Natural killer cell treated with Interleukin-12 subunit alpha and Interleukin-12 subunit beta and Interleukin-15 and Interleukin-18, amount 100 ng/mL, for 72 hours (primary cell): ENCODE measurements at regions not wholly inside any gene's neighbourhood (a gene's known extent, or its start where the extent isn't known, plus 50 kb on each side); places are given as distances from the start of the nearest gene placed in this dataset.

ENCODE experiments used
- ATAC-seq, 2 donors: fragments of 150-1000 bp; cut with Tn5 transposase in 1 of 2; sonication (Bioruptor Pico), chemical (Tn5 transposase) in 1 of 2; 2 replicates each; pipeline ENCODE4 v1.10.0; 2021
- DNase-seq: peaks from one replicate; pipeline ENCODE4 v3.0.0; 2022; ENCODE audit warnings: low spot score
- H3K27ac Mint-ChIP-seq, 2 donors: 1 replicate in 1 of 2; 2 replicates in 1 of 2; pipeline ENCODE4 v1.8.0; 2022; ENCODE audit warnings: mixed read lengths in 2 of 2, mild to moderate bottlenecking in 1 of 2, moderate library complexity in 1 of 2
- H3K27me3 Mint-ChIP-seq, 2 donors: 1 replicate in 1 of 2; 2 replicates in 1 of 2; pipeline ENCODE4 v1.8.0; 2022; ENCODE audit warnings: mixed read lengths in 2 of 2
- H3K36me3 Mint-ChIP-seq: one replicate; pipeline ENCODE4 v1.8.0; 2022; ENCODE audit warnings: mixed read lengths
- H3K4me1 Mint-ChIP-seq, 2 donors: 1 replicate in 1 of 2; 2 replicates in 1 of 2; pipeline ENCODE4 v1.8.0; 2022; ENCODE audit warnings: low read depth in 2 of 2, mixed read lengths in 2 of 2, mild to moderate bottlenecking in 1 of 2
- H3K4me3 Mint-ChIP-seq: one replicate; pipeline ENCODE4 v1.8.0; 2022; ENCODE audit warnings: mixed read lengths
- H3K9me3 Mint-ChIP-seq: 2 replicates; pipeline ENCODE4 v1.8.0; 2022; ENCODE audit warnings: mixed read lengths

- Mint-ChIP-seq H3K36me3 (peaks cover 41% of the 10 kb centered on the region), H3K27ac (peak overlapping the region; percentile 56 to 82), H3K4me3 (peak overlapping the region; percentile 55), H3K4me1 (peaks cover 34 to 39% of the 10 kb centered on the region in 2 donors), H3K9me3 (peaks cover 20% of the 10 kb centered on the region), H3K27me3 (no peaks in the 10 kb centered on the region)
- DNase-seq = no peak
- ATAC-seq = peak in 1 of 2 donors; percentile 72
Measured at GRCh38 chr2:144310889-144311608, 208.9 kb downstream of the ZEB2 start.

DNA sequence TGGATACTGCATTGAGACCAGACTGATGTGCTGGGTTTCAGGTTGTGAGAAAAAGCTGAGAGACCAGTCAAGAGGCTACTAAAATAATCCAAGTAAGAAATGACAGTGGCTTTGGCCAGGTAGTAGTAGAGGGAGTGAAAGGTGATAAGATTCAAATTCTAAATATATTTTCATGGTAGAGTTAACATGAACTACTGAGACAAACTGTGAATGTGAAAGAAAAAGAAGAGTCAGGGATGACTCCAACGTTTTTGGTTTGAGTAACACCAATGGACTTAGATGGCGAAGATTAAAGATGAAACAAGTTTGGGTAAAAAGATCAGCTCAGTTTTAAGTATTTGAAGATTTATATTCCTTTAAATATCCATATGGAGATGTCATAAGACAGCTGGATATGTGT lies 209.4 kb downstream of the ZEB2 start:
- Mint-ChIP-seq H3K36me3 (peaks cover 40% of the 10 kb centered on the region), H3K27ac (peak overlapping the region; percentile 56 to 82), H3K9me3 (peaks cover 20% of the 10 kb centered on the region), H3K4me3 (peak overlapping the region; percentile 49), H3K27me3 (no peaks in the 10 kb centered on the region), H3K4me1 (peaks cover 30 to 38% of the 10 kb centered on the region in 2 donors)
- ATAC-seq = peak in 1 of 2 donors; percentile 75
- no peak for DNase-seq

- Mint-ChIP-seq H3K36me3 (peaks cover 39% of the 10 kb centered on the region), H3K27me3 (no peaks in the 10 kb centered on the region), H3K27ac (no peak overlapping the region), H3K4me1 (peaks cover 39 to 53% of the 10 kb centered on the region in 2 donors), H3K4me3 (no peak overlapping the region), H3K9me3 (peaks cover 19% of the 10 kb centered on the region)
- DNase-seq (no peak), ATAC-seq (no peak)
Measured at GRCh38 chr2:144307711-144308110, 212.2 kb downstream of the ZEB2 start.

GRCh38 chr2:144304202-144304601 lies 215.7 kb downstream of the ZEB2 start:
- H3K4me3 Mint-ChIP-seq = peak overlapping the region; percentile 55
- peaks cover 6% of the 10 kb centered on the region for H3K9me3 Mint-ChIP-seq
- H3K27me3 Mint-ChIP-seq = no peaks in the 10 kb centered on the region
- H3K27ac Mint-ChIP-seq = peak overlapping the region; percentile 23 to 42
- peaks cover 13% of the 10 kb centered on the region for H3K36me3 Mint-ChIP-seq
- DNase-seq = no peak
- H3K4me1 Mint-ChIP-seq = peaks cover 18 to 26% of the 10 kb centered on the region in 2 donors
- peak in 1 of 2 donors; percentile 66 for ATAC-seq

DNA sequence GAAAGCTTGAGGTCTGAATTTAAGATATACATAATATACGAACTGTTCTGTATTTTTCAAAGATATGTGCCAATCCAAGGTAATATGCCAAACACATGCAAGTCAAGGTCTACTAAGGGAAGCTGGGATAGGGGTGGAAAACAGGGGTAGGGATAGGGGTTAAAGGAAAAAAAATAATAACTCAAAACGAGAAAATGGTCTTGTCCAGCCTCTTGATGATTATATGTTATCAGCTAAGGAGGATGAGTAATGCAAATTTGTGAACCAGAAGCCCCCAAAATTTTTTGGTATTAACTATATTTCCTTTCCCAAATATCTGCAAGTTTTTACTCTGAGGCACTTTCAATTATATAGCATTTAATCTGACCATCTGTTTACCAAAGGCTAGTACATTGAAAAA lies 219.3 kb downstream of the ZEB2 start:
- peaks cover 7% of the 10 kb centered on the region for H3K36me3 Mint-ChIP-seq
- ATAC-seq (no peak), DNase-seq (no peak)
- peaks cover 6% of the 10 kb centered on the region for H3K9me3 Mint-ChIP-seq
- H3K4me3 Mint-ChIP-seq = no peak overlapping the region
- H3K4me1 Mint-ChIP-seq = peaks cover 16 to 23% of the 10 kb centered on the region in 2 donors
- no peaks in the 10 kb centered on the region for H3K27me3 Mint-ChIP-seq
- H3K27ac Mint-ChIP-seq = no peak overlapping the region

DNA sequence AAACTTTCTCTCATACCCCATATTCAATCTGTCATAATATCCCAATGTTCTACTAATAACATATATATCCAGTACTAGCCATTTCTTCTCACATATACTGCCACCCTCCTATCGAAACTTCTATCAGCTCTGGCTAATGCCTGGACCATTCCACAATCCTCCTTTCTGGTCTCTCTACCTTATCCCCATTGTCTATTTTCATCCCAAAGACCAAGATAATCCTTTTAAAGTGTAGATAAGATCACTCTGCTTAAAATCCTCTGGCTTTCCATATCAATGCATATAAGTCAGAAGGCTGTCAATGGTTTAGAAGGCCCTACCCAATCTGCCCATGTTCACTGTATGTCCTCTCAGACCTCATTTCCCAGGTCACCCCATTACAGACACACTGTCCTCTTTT lies 229.6 kb downstream of the ZEB2 start:
- Mint-ChIP-seq H3K4me3 (no peak overlapping the region), H3K27ac (peak overlapping the region in 1 of 2 donors; percentile 28), H3K27me3 (no peaks in the 10 kb centered on the region), H3K9me3 (peaks cover 6% of the 10 kb centered on the region), H3K36me3 (peaks cover 4% of the 10 kb centered on the region), H3K4me1 (peaks cover 23 to 27% of the 10 kb centered on the region in 2 donors)
- no peak for ATAC-seq
- DNase-seq = no peak

DNA sequence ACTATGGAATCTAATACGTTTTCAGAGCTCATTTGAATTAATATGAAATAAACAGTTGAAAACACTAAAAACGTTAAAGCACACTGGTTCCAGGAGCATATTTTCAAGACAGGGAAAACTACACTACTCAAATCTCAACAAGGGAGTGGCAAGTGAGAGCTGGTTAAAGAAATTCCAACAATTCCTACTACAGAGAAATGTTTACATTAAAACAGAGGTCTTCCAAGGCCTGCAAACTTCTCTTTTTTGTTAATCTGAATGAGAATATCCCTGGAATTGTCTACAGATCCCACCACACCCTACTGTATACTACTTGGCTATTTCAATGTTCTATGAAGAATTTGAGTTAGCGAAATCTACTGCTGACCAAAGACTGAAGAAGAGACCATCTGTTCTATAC lies 231.5 kb downstream of the ZEB2 start:
- Mint-ChIP-seq H3K27me3 (no peaks in the 10 kb centered on the region), H3K36me3 (peaks cover 4% of the 10 kb centered on the region), H3K27ac (peak overlapping the region in 1 of 2 donors; percentile 9), H3K4me1 (peaks cover 17 to 27% of the 10 kb centered on the region in 2 donors), H3K4me3 (no peak overlapping the region), H3K9me3 (peaks cover 6% of the 10 kb centered on the region)
- DNase-seq (no peak), ATAC-seq (no peak)

DNA sequence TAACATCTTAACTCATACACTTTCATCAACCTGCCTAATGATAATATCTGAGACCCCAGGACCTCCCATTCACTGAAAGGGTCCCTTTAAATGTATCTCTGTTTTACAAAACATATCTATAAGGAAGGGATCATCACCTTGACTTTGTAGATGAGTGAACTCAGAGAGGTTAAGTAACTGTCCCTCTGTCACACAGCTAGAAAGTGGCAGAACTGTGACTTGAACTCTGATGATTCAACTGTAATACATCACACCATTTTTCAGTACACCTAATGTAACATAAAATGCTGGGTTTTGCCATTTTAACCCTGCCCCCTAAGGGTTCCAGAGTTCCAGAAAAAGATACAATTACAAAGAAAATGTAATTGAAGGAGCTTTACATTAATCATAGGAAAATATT lies 234.6 kb downstream of the ZEB2 start:
- no peak for ATAC-seq
- H3K9me3 Mint-ChIP-seq = peaks cover 3% of the 10 kb centered on the region
- no peak overlapping the region for H3K27ac Mint-ChIP-seq
- DNase-seq = no peak
- peaks cover 11 to 15% of the 10 kb centered on the region in 2 donors for H3K4me1 Mint-ChIP-seq
- no peaks in the 10 kb centered on the region for H3K27me3 Mint-ChIP-seq
- H3K4me3 Mint-ChIP-seq = no peak overlapping the region
- no peaks in the 10 kb centered on the region for H3K36me3 Mint-ChIP-seq

DNA sequence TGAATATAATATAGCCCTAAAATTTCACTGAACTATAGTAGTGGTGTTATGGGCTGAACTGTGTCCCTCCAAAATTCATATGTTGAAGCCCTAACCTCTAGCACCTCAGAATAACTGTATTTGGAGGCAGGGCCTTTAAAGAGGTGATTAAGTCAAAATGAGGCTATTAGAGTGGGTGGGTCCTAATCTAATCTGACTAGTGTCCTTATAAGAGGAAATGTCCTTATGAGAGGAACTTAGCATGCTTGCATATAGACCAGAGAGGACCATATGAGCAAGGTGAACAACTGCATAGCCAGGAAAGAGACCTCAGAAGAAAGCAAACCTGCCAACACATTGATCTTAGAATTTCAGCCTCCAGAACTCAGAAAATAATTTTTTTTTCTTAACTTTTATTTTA lies 238.4 kb downstream of the ZEB2 start:
- ATAC-seq (no peak), DNase-seq (no peak)
- H3K9me3 Mint-ChIP-seq = no peaks in the 10 kb centered on the region
- peaks cover 29 to 30% of the 10 kb centered on the region in 2 donors for H3K4me1 Mint-ChIP-seq
- H3K4me3 Mint-ChIP-seq = no peak overlapping the region
- H3K36me3 Mint-ChIP-seq = no peaks in the 10 kb centered on the region
- no peak overlapping the region for H3K27ac Mint-ChIP-seq
- no peaks in the 10 kb centered on the region for H3K27me3 Mint-ChIP-seq

DNA sequence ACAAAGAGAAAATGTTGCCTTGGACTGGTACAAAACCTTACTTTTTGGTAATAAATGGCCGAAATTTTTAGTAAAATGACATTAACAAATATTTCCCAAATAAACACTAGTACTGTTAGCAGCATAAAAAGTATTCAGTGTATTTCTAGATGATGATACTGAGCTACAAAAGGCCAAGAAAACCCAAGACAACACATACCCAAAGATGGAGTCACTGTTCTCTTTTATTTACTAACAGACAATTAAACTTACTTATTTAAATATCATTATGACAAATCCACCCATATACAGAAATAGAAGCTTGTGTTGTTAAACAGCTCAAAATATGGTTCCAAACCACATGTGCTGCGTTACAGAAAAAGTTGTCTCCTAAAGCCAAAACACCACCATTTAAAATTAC lies 239.9 kb downstream of the ZEB2 start:
- peaks cover 23 to 27% of the 10 kb centered on the region in 2 donors for H3K4me1 Mint-ChIP-seq
- no peak for ATAC-seq

GRCh38 chr2:144279165-144279564 lies 240.8 kb downstream of the ZEB2 start:
- Mint-ChIP-seq H3K36me3 (no peaks in the 10 kb centered on the region), H3K4me1 (peaks cover 23 to 27% of the 10 kb centered on the region in 2 donors), H3K9me3 (no peaks in the 10 kb centered on the region), H3K4me3 (peak overlapping the region; percentile 66), H3K27ac (peak overlapping the region; percentile 36 to 72), H3K27me3 (no peaks in the 10 kb centered on the region)
- ATAC-seq = peak in 1 of 2 donors; percentile 58
- no peak for DNase-seq

More for the DNA sequence above, 239.9 kb downstream of the ZEB2 start:
- Mint-ChIP-seq H3K27me3 (no peaks in the 10 kb centered on the region), H3K36me3 (no peaks in the 10 kb centered on the region), H3K4me3 (no peak overlapping the region), H3K9me3 (no peaks in the 10 kb centered on the region), H3K27ac (peak overlapping the region; percentile 13 to 72)
- no peak for DNase-seq

- ATAC-seq = no peak
- no peaks in the 10 kb centered on the region for H3K9me3 Mint-ChIP-seq
- no peaks in the 10 kb centered on the region for H3K36me3 Mint-ChIP-seq
- peak overlapping the region; percentile 66 for H3K4me3 Mint-ChIP-seq
- H3K27ac Mint-ChIP-seq = peak overlapping the region in 1 of 2 donors; percentile 72
- no peak for DNase-seq
- H3K27me3 Mint-ChIP-seq = no peaks in the 10 kb centered on the region
- H3K4me1 Mint-ChIP-seq = peaks cover 23 to 26% of the 10 kb centered on the region in 2 donors
Measured at GRCh38 chr2:144277622-144278354, 242.1 kb downstream of the ZEB2 start.

- DNase-seq = no peak
- Mint-ChIP-seq H3K27ac (no peak overlapping the region), H3K9me3 (no peaks in the 10 kb centered on the region), H3K27me3 (no peaks in the 10 kb centered on the region), H3K36me3 (no peaks in the 10 kb centered on the region), H3K4me3 (no peak overlapping the region), H3K4me1 (peaks cover 28 to 32% of the 10 kb centered on the region in 2 donors)
- ATAC-seq = no peak
Measured at GRCh38 chr2:144275340-144275739, 244.6 kb downstream of the ZEB2 start.

DNA sequence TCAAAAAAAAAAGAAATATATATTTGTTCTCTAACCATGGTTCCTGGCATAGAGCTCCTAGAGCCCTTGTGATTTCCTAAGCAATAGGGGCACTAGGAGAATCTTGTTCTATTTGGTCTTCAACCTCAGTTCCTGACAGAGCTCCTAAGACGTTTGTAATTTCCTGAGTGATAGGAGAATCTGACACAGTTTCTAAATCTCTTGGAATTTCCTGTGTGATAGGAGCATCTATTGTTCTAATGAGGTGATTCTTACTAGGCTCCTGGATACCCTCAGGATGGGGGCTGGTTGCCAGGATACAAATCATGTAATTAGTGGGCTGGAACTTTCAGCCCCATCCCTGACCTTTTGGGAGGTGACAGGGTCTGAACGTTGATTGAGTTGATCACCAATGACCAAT lies 245.8 kb downstream of the ZEB2 start:
- ATAC-seq (no peak), DNase-seq (no peak)
- no peaks in the 10 kb centered on the region for H3K36me3 Mint-ChIP-seq
- H3K27ac Mint-ChIP-seq = no peak overlapping the region
- no peaks in the 10 kb centered on the region for H3K9me3 Mint-ChIP-seq
- H3K27me3 Mint-ChIP-seq = no peaks in the 10 kb centered on the region
- H3K4me1 Mint-ChIP-seq = peaks cover 20 to 26% of the 10 kb centered on the region in 2 donors
- H3K4me3 Mint-ChIP-seq = no peak overlapping the region
